ENCODE measurements at regions not wholly inside any gene's neighbourhood (a gene's known extent, or its start where the extent isn't known, plus 50 kb on each side); places are given as distances from the start of the nearest gene placed in this dataset.
"Not testable (repeated sequence)": the region's sequence is repeated elsewhere in the genome, so short reads cannot be mapped to it uniquely, and the experiment has no call there.

GRCh38 chr2:22110244-22110651 is 986.5 kb downstream of the TDRD15 start:
- no peak for DNase-seq (ENCODE audit: low spot score)

GRCh38 chr2:22124003-22124402 is 1000.2 kb downstream of the TDRD15 start:
- DNase-seq (ENCODE audit: low spot score): no peak

GRCh38 chr2:22126106-22126505 is 1002.3 kb downstream of the TDRD15 start:
- no peak for DNase-seq (ENCODE audit: low spot score)

GRCh38 chr2:22126978-22127377 is 1003.2 kb downstream of the TDRD15 start:
- DNase-seq (ENCODE audit: low spot score): no peak

GRCh38 chr2:22134421-22134820 is 1010.7 kb downstream of the TDRD15 start:
- DNase-seq (ENCODE audit: low spot score): no peak

- DNase-seq (ENCODE audit: low spot score): no peak
Observed at GRCh38 chr2:22136446-22136845, 1012.7 kb downstream of the TDRD15 start.

- no peak for DNase-seq (ENCODE audit: low spot score)
Observed at GRCh38 chr2:22143840-22144239, 1020.1 kb downstream of the TDRD15 start.

GRCh38 chr2:22153931-22154613 is 1030.3 kb downstream of the TDRD15 start:
- DNase-seq (ENCODE audit: low spot score): no peak

- not testable (repeated sequence) for DNase-seq (ENCODE audit: low spot score)
Observed at GRCh38 chr2:22156661-22157060, 1032.9 kb downstream of the TDRD15 start.

GRCh38 chr2:22167256-22167655 is 1043.5 kb downstream of the TDRD15 start:
- DNase-seq (ENCODE audit: low spot score): no peak

GRCh38 chr2:22175003-22175402 is 1051.2 kb downstream of the TDRD15 start:
- no peak for DNase-seq (ENCODE audit: low spot score)

GRCh38 chr2:22185251-22185650 is 1061.5 kb downstream of the TDRD15 start:
- DNase-seq (ENCODE audit: low spot score): no peak

GRCh38 chr2:22186261-22186828 is 1062.6 kb downstream of the TDRD15 start:
- DNase-seq (ENCODE audit: low spot score): not testable (repeated sequence)

- no peak for DNase-seq (ENCODE audit: low spot score)
Observed at GRCh38 chr2:22189893-22190480, 1066.2 kb downstream of the TDRD15 start.

- no peak for DNase-seq (ENCODE audit: low spot score)
Observed at GRCh38 chr2:22194218-22194617, 1070.5 kb downstream of the TDRD15 start.

- DNase-seq (ENCODE audit: low spot score): no peak
Observed at GRCh38 chr2:22196806-22197205, 1073.0 kb downstream of the TDRD15 start.

GRCh38 chr2:22198381-22199283 is 1074.9 kb downstream of the TDRD15 start:
- DNase-seq (ENCODE audit: low spot score): no peak

- no peak for DNase-seq (ENCODE audit: low spot score)
Observed at GRCh38 chr2:22199994-22200393, 1076.2 kb downstream of the TDRD15 start.

- no peak for DNase-seq (ENCODE audit: low spot score)
Observed at GRCh38 chr2:22209545-22209944, 1085.8 kb downstream of the TDRD15 start.

- DNase-seq (ENCODE audit: low spot score): no peak
Observed at GRCh38 chr2:22213237-22213636, 1089.5 kb downstream of the TDRD15 start.

GRCh38 chr2:22215517-22215916 is 1091.7 kb downstream of the TDRD15 start:
- DNase-seq (ENCODE audit: low spot score): no peak

GRCh38 chr2:22217881-22218280 is 1094.1 kb downstream of the TDRD15 start:
- DNase-seq (ENCODE audit: low spot score): no peak

- no peak for DNase-seq (ENCODE audit: low spot score)
Observed at GRCh38 chr2:22221006-22221405, 1097.2 kb downstream of the TDRD15 start.

All from CD4-positive, alpha-beta T cell treated with Interleukin-6 at 100 ng/mL for 8 hours (primary cell).